ENCODE measurements at regions not wholly inside any gene's neighbourhood (a gene's known extent, or its start where the extent isn't known, plus 50 kb on each side); places are given as distances from the start of the nearest gene placed in this dataset.
"Not testable (repeated sequence)": the region's sequence is repeated elsewhere in the genome, so short reads cannot be mapped to it uniquely, and the experiment has no call there.

GRCh38 chr2:212892193-212892592, 259.2 kb downstream of the IKZF2 start:
- Mint-ChIP-seq H3K36me3 (no peaks in the 10 kb centered on the region), H3K9me3 (no peaks in the 10 kb centered on the region), H3K4me3 (no peak overlapping the region), H3K4me1 (peaks cover 15% of the 10 kb centered on the region), H3K27me3 (ENCODE audit: low read depth) (no peaks in the 10 kb centered on the region), H3K27ac (no peak overlapping the region)
- no peak for DNase-seq (ENCODE audit: low spot score in 2 of 2, unreplicated experiment in 2 of 2)
- TF ChIP-seq CTCF (IDR thresholded peaks at IDR 0.05; ENCODE audit: unreplicated experiment), result no peak

- peaks cover 15% of the 10 kb centered on the region for H3K4me1 Mint-ChIP-seq
- peaks cover 4% of the 10 kb centered on the region for H3K9me3 Mint-ChIP-seq
- H3K27ac Mint-ChIP-seq, result no peak overlapping the region
- H3K4me3 Mint-ChIP-seq, result no peak overlapping the region
- DNase-seq (ENCODE audit: low spot score in 2 of 2, unreplicated experiment in 2 of 2), result no peak
- no peak for TF ChIP-seq CTCF (IDR thresholded peaks at IDR 0.05; ENCODE audit: unreplicated experiment)
- peaks cover 2% of the 10 kb centered on the region for H3K36me3 Mint-ChIP-seq
- no peaks in the 10 kb centered on the region for H3K27me3 Mint-ChIP-seq (ENCODE audit: low read depth)
Measured at GRCh38 chr2:212891580-212891979, 259.8 kb downstream of the IKZF2 start.

GRCh38 chr2:212882626-212883025, 268.8 kb downstream of the IKZF2 start:
- peaks cover 63% of the 10 kb centered on the region for H3K9me3 Mint-ChIP-seq
- no peak overlapping the region for H3K27ac Mint-ChIP-seq
- no peaks in the 10 kb centered on the region for H3K27me3 Mint-ChIP-seq (ENCODE audit: low read depth)
- no peak overlapping the region for H3K4me3 Mint-ChIP-seq
- peaks cover 33% of the 10 kb centered on the region for H3K36me3 Mint-ChIP-seq
- H3K4me1 Mint-ChIP-seq, result no peaks in the 10 kb centered on the region
- no peak for TF ChIP-seq CTCF (IDR thresholded peaks at IDR 0.05; ENCODE audit: unreplicated experiment)
- no peak for DNase-seq (ENCODE audit: low spot score in 2 of 2, unreplicated experiment in 2 of 2)

GRCh38 chr2:212876556-212876955, 274.9 kb downstream of the IKZF2 start:
- Mint-ChIP-seq H3K9me3 (peaks cover 54% of the 10 kb centered on the region), H3K36me3 (peaks cover 20% of the 10 kb centered on the region)
- DNase-seq (ENCODE audit: low spot score in 2 of 2, unreplicated experiment in 2 of 2); H3K27ac Mint-ChIP-seq; H3K4me3 Mint-ChIP-seq; H3K27me3 Mint-ChIP-seq (ENCODE audit: low read depth); H3K4me1 Mint-ChIP-seq: not testable (repeated sequence)

GRCh38 chr2:212875950-212876349, 275.5 kb downstream of the IKZF2 start:
- peaks cover 20% of the 10 kb centered on the region for H3K36me3 Mint-ChIP-seq
- not testable (repeated sequence) for H3K27ac Mint-ChIP-seq; DNase-seq (ENCODE audit: low spot score in 2 of 2, unreplicated experiment in 2 of 2); H3K4me3 Mint-ChIP-seq; H3K27me3 Mint-ChIP-seq (ENCODE audit: low read depth); H3K4me1 Mint-ChIP-seq
- peaks cover 54% of the 10 kb centered on the region for H3K9me3 Mint-ChIP-seq

GRCh38 chr2:212873256-212873655, 278.2 kb downstream of the IKZF2 start:
- H3K4me3 Mint-ChIP-seq, result no peak overlapping the region
- no peak for DNase-seq (ENCODE audit: low spot score in 2 of 2, unreplicated experiment in 2 of 2)
- no peaks in the 10 kb centered on the region for H3K27me3 Mint-ChIP-seq (ENCODE audit: low read depth)
- no peak overlapping the region for H3K27ac Mint-ChIP-seq
- peaks cover 16% of the 10 kb centered on the region for H3K36me3 Mint-ChIP-seq
- H3K4me1 Mint-ChIP-seq, result peaks cover 9% of the 10 kb centered on the region
- H3K9me3 Mint-ChIP-seq, result peaks cover 37% of the 10 kb centered on the region
- TF ChIP-seq CTCF (IDR thresholded peaks at IDR 0.05; ENCODE audit: unreplicated experiment), result no peak

GRCh38 chr2:212871597-212871996, 279.8 kb downstream of the IKZF2 start:
- Mint-ChIP-seq H3K36me3 (peaks cover 9% of the 10 kb centered on the region), H3K27ac (no peak overlapping the region)

More at GRCh38 chr2:212871597-212871996, 279.8 kb downstream of the IKZF2 start:
- Mint-ChIP-seq H3K9me3 (peaks cover 31% of the 10 kb centered on the region), H3K4me3 (no peak overlapping the region), H3K27me3 (ENCODE audit: low read depth) (no peaks in the 10 kb centered on the region), H3K4me1 (peaks cover 9% of the 10 kb centered on the region)
- DNase-seq (ENCODE audit: low spot score in 2 of 2, unreplicated experiment in 2 of 2), result no peak
- TF ChIP-seq CTCF (IDR thresholded peaks at IDR 0.05; ENCODE audit: unreplicated experiment), result no peak
